TTC549 (cell line): ENCODE measurements at regions not wholly inside any gene's neighbourhood (a gene's known extent, or its start where the extent isn't known, plus 50 kb on each side); places are given as distances from the start of the nearest gene placed in this dataset.

ENCODE experiments used
- FAIRE-seq: peaks from 2 replicates; lab custom pipeline; 2012; peaks lifted over from hg19 to GRCh38; lab: Jason Lieb, UNC

DNA sequence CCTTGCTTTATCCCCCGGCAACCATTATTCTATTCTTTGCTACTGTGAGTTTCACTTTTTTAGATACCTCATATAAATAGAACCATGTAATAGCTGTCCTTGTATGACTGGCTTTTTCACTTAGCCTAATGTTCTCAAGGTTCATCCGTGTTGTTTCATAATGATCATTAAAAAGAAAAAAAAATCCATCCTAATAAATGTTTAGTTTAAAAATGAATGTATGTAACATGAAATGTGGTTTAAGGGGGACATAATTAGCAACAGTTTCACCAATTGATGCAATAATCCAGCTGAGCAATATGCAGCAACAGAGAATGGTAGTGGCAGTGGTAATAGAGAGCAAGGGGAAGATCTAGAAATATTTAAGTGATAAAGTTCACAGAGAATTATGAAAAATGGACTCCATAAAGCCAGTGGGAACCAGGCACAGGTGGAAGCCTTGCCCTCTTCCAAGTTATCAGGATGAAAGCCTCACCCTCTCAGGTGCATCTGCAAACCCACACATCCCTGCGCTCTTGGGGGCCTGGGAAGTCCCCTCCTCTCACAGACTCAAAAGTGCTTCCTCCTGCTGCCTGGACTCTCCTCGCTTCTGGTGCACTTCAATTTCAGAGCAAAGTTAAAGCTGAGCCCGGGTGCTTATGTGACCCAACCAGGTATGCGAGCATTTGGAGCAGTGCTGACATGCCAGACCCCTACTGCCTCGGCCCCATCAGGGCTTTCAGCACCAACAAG lies 1403.3 kb upstream of the SLC39A10 start:
- FAIRE-seq = no peak

DNA sequence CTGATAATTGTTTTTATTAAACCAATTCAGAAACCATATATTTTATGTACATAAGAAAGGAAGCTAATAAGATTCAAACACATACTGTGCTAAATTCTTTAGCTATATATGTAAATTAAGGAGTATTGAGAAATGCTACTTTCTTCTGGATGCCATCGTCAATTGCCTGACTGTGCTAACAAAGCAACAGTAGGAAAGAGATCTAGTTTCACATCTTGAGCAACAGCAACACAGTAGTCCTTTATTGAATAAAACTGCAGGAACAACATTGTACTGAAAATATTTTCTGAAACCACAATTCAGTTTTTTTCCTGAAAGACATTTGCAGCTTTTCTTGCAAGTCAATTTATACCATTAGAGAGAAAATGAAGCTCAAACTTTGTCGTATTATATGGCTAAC lies 1404.9 kb upstream of the SLC39A10 start:
- FAIRE-seq = no peak

DNA sequence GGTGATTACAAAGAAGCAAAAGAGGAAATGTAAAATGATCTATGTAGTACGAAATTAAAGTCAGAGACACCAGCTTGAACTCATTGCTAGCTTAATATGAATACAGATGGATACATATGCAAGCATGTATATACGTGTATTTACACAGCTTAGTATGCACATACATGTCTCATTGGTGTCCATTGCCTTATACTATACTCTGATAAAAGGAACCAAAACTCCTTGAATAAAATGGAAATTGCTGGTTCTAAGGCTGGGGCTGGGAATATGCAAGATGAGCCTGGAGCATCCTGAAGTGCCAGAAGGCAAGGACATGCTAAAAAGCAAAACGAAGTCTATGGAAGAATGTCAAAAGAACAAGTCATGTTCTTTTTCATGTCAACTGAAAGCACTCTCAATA lies 1424.4 kb upstream of the SLC39A10 start:
- FAIRE-seq = no peak

DNA sequence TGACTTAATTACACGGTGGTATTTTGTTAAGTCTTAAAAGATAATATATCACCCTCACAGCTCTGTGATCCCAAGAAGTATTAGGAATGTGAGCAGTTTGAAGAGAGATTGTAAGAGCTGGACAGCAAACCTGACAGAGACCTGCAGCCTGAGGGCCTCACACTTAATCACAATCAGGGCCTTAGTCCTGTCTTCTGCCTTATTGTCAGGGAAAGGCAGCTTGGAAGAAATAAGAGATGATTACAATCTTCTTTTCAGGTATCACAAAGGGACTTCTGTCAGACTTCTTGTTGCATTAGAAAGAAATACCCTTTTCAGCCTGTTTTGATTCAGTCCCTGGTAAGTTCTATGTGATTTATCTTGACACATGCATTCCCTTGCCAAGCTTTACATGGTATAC lies 1433.8 kb upstream of the SLC39A10 start:
- no peak for FAIRE-seq

DNA sequence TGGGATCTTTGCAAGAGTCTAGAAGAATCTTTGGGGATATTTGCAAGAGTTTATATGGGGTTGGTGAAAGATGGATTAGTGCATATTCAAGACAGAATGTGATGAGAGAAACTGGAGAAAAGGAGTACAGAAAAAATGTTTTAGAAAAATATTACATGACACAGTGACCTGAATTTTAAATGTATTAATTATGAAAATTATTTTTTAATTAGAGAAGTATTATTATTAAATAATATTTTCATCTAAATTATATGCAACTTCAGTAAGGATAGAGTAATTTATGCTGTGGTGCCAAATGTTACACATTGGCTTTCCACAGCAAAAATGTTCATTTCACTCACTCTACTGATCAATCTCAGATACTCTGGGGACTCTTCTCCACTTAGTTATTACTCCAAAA lies 1442.8 kb upstream of the SLC39A10 start:
- FAIRE-seq = no peak

DNA sequence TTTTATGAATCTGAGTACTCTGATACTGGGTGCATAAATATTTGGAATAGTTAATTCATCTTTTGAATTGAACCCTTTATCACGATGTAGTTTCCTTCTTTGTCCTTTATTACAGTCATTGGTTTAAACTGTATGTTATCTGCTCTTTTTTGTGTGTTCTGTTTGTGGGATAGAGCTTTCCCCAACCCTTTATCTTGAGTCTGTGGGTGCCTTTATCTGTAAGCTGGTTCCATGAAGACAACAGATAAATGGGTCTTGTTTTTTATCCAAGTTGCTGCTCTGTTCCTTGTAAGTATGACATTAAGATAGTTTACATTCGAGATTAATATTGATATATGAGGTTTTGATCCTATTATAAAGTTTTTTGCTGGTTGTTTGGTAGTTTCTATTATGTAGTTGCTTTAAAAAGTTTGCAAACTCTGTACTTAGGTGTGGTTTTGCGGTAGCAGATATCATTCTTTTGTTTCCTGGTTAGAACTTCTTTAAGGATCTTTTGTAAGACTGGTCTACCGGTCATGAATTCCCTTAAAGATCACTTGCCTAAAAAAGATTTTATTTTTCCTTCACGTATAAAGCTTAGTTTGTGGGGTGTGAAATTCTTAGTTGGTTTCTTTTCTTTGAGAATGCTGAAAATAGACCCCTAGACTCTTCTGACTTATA lies 1451.3 kb upstream of the SLC39A10 start:
- no peak for FAIRE-seq

DNA sequence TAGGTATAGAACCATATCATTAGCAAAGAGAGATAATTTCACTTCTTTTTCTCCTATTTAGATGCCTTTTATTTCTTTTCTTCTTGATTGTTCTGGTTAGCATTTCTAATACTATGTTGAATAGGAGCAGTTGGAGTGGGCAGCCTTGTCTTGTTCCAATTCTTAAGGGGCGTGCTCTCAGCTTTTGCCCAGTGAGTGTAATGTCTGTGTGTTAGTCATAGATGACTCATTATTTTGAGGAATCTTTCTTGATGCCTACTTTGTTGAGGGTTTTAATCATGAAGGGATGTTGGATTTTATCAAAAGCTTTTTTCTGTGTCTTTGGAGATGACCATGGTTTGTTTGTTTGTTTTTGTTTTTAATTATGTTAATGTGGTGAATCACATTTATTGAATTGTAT lies 1453.1 kb upstream of the SLC39A10 start:
- FAIRE-seq = no peak

DNA sequence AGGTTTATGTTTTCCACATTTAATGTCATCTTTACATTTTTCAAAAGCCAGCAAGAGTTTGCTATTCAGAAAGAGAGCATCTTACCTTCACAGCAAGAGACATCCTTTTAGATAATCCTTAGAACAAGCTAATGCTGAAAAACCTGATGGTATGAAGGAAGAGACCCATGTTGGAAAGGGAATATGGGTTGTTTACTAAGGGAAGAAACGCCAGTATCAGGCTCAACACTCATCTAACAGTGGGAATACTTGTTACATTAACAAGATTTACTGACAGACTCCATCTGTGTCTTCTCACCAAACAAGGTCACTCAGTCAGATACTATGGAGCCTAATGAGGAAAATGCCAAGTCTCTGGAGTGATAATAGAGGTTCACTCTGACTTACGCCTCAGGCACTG lies 1474.1 kb upstream of the SLC39A10 start:
- FAIRE-seq = no peak

DNA sequence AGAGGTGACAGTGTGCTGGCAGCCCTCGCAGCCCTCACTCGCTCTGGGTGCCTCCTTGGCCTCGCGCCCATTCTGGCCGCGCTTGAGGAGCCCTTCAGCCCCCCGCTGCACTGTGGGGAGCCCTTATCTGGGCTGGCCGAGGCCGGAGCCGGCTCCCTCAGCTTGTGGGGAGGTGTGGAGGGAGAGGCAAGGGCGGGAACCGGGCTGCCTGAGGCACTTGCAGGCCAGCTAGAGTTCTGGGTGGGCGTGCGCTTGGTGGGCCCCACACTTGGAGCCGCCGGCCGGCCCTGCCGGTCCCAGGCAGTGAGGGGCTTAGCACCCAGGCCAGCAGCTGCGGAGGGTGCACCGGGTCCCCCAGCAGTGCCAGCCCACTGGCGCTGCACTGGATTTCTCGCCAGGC lies 1480.9 kb upstream of the SLC39A10 start:
- FAIRE-seq = no peak

DNA sequence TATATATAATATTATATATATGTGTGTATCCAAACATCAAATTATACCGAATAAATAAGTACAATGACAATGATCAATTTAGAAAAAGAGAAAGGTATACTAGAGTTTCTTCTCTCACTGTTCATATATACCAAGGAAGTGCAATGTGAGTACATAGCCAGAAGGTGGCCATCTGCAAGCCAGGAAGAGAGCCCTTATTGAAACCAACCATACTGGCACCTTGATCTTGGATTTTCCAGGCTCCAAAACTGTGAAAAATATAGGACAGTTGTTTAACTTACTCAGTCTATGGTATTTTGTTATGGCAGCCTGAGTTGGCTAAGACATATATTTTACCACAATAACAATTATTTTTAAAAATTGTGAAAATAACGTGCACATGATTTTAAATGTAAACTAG lies 1490.2 kb upstream of the SLC39A10 start:
- FAIRE-seq = no peak

DNA sequence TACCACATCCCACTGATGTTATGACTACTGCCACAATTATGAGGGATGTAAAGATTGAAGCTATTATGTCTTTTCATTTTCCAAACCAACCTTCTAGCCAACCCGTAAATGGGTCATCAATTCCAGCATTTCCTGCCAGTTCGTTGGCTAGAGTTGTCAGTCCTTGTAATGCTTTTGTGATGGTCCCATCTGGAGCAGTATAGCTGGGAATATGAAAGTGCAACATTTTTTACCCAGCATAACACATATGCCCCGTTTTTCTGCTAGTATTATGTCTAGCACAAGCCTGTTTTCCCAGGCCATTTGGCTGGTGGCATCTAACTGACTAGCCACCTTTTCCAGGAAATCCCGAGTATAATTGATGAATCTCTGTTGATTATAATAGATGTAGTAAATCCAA lies 1501.6 kb upstream of the SLC39A10 start:
- no peak for FAIRE-seq

DNA sequence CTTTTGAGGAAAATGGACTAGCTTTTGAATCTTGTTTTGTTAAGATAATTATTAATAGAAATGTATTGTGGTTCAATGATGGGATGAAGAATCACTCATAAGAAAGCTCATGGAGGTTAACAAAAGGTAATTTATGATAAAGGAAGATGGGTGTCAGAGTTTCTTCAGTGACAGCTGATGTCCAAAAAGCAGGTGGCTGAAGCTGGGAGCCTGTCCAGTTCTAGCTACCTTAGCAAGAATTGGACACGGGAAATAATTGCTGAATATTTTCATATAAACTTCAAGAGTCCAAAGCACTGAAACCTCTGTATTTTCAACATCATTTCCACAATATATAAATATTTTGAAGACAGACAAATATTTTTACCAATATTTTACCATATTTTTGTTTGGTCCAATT lies 1505.8 kb upstream of the SLC39A10 start:
- FAIRE-seq = no peak

DNA sequence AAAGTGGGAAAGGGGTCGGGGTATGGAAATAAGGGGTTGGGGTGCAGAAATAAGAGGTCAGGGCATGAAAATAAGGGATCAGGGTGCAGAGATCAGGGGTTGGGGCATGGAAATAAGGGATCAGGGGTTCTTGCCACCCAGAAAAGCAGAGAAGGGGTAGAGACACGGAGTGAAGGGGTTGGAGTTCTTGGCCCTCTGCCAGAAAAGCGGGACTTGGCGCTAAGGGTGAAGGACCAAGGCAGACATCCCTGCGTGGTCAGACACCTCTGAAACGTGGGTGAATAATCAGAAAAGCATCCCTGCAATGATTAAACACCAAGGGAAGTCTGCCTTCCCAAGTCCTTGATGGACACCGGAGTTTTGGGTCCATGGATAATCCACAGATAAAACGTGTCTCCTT lies 1521.6 kb upstream of the SLC39A10 start:
- FAIRE-seq = no peak

DNA sequence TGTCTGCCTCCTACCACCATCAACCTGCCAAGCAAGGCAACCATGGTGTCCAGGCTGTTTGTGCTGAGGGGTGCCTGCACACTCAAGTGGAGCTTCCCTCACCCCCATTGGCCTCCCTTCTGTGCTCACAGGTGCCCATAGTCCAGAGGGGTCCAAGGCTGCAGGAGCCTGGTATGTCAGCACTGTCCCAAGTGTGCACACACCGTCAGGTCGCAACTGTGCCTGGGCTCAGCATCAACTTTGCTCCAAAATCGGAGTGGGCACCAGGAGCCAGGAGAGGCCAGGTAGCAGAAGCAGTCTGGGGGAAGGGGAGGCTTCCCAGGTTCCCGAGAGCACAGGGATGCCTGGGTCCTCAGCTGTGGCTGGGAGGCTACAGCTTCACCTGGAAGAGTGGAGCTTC lies 1528.2 kb upstream of the SLC39A10 start:
- no peak for FAIRE-seq

DNA sequence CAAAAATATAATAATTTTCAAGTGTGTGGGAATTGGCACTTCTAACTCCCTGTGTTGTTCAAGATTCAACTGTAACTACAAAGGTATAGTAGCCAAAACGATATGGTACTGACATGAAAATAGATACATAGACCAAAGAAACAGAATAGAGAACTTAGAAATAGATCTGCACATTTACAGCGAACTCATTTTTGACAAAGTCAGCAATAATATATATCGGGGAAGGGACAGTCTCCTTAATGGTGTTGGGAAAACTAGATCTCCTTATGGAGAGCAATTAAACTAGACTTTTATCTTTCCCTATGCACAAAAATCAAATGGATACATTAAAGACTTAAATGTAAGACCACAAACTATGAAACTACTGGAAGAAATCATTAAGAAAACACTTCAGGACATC lies 1530.6 kb upstream of the SLC39A10 start:
- no peak for FAIRE-seq

DNA sequence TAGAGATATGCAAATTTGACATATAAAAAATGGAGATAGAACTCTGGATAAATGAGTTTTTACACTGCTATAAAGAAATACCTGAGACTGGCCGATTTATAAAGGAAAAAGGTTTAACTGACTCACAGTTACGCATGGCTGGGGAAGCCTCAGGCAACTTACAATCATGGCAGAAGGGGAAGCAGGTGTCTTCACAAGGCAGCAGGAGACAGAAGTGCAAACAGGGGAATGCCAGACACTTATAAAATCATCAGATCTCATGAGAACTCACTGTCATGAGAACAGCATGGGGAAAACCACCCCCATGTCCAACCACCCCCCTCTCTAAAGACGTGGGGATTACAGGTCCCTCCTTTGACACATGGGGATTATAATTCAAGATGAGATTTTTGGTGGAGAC lies 1540.2 kb upstream of the SLC39A10 start:
- no peak for FAIRE-seq

DNA sequence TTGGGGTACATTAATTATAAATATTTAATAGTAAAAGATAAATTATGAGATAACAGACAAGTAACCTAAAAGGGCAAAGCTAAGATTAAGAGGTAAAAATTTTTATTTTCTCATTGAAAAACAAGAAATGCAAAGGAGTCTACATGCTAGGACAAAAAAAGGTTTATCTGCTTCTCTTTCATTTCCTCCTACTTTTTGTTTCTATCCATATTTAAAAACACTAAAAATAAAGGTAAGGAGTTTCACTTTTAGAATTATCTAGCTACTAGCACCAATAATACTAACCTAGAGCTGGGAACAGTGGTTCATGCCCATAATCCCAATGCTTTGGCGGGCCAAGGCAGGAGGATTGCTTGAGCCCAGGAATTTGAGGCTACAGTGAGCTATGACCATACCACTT lies 1551.7 kb upstream of the SLC39A10 start:
- FAIRE-seq = no peak

DNA sequence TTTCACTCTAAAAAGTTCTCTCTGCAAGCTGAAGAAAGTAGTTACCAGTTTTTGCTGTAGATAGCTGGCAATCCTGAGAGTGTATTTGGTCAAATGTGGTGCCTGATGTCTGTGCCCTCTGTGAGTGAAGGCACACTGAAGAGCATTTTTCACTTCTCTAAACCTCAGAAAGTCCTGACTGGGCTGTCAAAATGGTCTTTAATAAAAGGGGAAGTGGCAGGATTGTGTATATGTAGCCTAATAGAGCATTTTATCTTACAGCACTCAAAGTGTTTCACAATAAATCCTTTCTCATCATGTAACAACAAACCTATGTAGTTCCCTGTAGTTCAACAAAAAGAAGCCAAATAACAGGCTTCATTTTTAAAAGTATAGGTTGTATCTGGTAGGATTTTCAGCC lies 1552.3 kb upstream of the SLC39A10 start:
- no peak for FAIRE-seq

DNA sequence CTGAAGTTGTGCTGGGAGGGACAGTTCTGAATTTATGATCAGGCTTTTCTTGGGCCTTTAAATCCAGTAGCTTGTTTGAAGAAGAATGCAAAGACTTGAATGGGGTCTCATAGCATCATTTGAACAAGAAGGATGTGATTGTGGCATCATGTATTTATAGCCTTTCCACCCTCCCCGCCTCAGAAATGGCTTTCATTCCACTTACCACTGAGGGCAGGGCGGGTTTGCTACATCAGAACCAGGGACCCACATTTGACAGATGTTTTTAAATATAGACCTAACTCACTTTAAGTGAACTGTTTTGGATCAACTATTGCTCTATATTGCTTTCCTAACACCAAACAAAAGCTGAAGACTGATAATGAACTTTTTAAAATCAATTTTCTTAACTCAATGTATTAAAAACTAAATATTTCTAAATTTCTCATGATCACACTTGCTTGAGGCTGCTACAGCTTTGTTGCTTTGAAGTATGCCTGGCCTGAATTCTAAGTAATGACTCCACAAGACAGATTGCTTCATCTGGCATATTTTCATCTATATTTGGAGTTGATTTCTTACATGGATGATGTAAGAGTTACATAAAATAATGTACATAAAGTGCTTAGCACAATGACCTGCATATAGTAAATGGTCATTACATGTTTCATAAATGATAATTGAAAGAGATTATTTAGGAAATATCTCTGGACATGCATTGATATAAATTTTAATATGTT lies 1552.9 kb upstream of the SLC39A10 start:
- FAIRE-seq = no peak

DNA sequence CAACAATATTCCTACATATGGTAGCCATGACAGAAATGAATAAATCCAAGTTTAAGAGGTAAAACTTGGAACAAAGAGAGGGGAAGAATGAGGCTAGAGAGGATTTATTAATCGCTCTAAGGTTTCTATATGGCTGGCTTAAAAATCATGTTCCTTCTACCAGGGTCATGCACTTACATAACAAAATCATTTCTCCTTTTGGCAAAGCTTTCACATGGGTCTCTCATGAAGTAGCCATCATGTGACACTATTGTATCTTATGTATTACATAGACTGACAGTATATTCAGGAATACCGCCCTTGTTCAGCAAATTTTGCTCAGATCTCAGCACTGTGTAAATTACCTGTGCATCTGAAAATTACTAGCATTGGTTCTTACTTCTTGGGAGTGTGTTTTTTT lies 1554.5 kb upstream of the SLC39A10 start:
- no peak for FAIRE-seq

DNA sequence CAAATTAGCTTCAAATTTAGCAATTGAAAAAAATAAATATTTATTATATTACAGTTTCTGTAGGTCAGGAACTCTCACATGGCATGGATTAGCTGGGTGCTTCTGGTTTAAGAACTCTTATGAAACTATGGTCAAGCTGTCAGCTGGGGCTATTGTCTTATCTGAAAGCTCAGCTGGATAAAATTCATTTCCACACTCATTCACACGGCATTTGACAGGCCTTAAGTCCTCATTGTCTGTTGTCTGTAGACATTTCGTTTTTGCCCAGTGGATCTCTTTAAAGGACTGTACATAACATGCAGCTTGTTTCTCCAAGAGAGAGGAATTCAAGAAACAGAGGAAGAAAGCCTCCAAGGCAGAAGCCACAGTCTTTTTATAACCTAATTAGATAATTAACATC lies 1556.8 kb upstream of the SLC39A10 start:
- no peak for FAIRE-seq

DNA sequence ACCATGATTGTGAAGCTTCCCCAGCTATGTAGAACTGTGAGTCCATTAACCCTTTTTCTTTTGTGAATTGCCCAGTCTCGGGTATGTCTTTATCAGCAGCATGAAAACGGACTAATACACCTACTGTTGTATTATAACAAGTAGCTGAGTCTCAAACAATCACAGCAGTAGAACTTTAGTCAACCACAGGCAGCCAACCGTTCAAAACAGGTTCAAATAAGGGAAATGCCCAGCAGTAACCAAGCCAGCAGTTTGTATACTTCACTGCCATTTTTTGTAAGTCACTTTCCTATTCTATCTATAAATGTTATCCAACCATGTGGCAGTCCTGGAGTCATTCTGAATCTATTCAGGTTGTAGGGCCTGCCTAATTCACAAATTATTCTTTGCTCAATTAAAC lies 1560.6 kb upstream of the SLC39A10 start:
- no peak for FAIRE-seq

DNA sequence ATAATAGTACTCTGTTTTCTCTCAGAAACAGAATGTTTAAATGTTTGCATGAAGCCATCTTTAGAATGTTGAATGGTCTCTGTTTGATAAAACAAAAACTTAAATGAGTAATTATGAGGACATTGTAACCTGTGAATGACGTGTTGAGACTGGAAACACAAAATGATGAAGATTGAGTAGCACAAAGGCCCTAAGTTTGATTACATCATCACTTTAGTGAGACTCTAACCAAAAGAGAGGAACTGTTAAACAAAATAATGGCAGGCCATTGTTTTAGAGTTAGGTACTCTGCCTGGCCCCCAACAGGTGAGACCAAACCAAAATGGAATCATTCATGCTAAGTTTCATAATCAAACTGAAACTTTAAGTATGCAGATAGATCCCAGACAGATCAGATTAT lies 1561.7 kb upstream of the SLC39A10 start:
- no peak for FAIRE-seq
